ENCODE measurements at regions not wholly inside any gene's neighbourhood (a gene's known extent, or its start where the extent isn't known, plus 50 kb on each side); places are given as distances from the start of the nearest gene placed in this dataset.

- Histone ChIP-seq H3K36me3 (ENCODE audit: insufficient read depth) (no peaks in the 10 kb centered on the region), H3K27ac (ENCODE audit: low read depth) (no peak overlapping the region), H3K4me2 (no peak overlapping the region), H3K27me3 (ENCODE audit: insufficient read depth) (no peaks in the 10 kb centered on the region), H3F3A (replicated peaks; ENCODE audit: low read depth) (no peaks in the 10 kb centered on the region), H3K79me2 (replicated peaks; ENCODE audit: insufficient read depth) (no peaks in the 10 kb centered on the region), H4K20me1 (replicated peaks; ENCODE audit: insufficient read depth) (no peaks in the 10 kb centered on the region), H3K4me1 (ENCODE audit: insufficient read depth) (no peaks in the 10 kb centered on the region), H2AFZ (no peak overlapping the region), H3K4me3 (no peak overlapping the region), H3K9me2 (ENCODE audit: insufficient read depth) (no peaks in the 10 kb centered on the region)
- no peak overlapping the region for H3K27ac Mint-ChIP-seq
- TF ChIP-seq STAT1 (IDR thresholded peaks at IDR 0.05; ENCODE audit: unreplicated experiment) (no peak), POLR2AphosphoS5 (IDR thresholded peaks at IDR 0.05; ENCODE audit: low read depth) (no peak), CREB1 (CRISPR knock-in tag; IDR thresholded peaks at IDR 0.05; ENCODE audit: low read depth) (no peak), ZNF331 (CRISPR knock-in tag; IDR thresholded peaks at IDR 0.05; ENCODE audit: low read depth) (no peak), EZH2phosphoT487 (IDR thresholded peaks at IDR 0.05; ENCODE audit: unreplicated experiment) (no peak)
- no peak for DNase-seq (ENCODE audit: low spot score)
- H3K27me3 Mint-ChIP-seq (ENCODE audit: insufficient read depth, low read depth, poor library complexity) = peaks cover 3% of the 10 kb centered on the region
- no peak for ATAC-seq
- H3K9me3 Mint-ChIP-seq = no peaks in the 10 kb centered on the region
- H3K4me3 Mint-ChIP-seq = no peak overlapping the region
- H3K4me1 Mint-ChIP-seq = no peaks in the 10 kb centered on the region
- H3K36me3 Mint-ChIP-seq (ENCODE audit: low read depth) = no peaks in the 10 kb centered on the region
Observed at GRCh38 chr15:88344786-88345185, 88.2 kb upstream of the NTRK3 start.

GRCh38 chr15:88342666-88343065 lies 86.1 kb upstream of the NTRK3 start:
- H3F3A ChIP-seq (replicated peaks; ENCODE audit: low read depth) = no peaks in the 10 kb centered on the region
- Mint-ChIP-seq H3K4me3 (no peak overlapping the region), H3K27me3 (ENCODE audit: insufficient read depth, low read depth, poor library complexity) (peaks cover 3% of the 10 kb centered on the region), H3K27ac (no peak overlapping the region), H3K9me3 (no peaks in the 10 kb centered on the region), H3K36me3 (ENCODE audit: low read depth) (no peaks in the 10 kb centered on the region), H3K4me1 (no peaks in the 10 kb centered on the region; the same call in 2 of the 3 replicates)
- ATAC-seq (no peak), DNase-seq (ENCODE audit: low spot score) (no peak)
- no peak overlapping the region for H3K4me3 ChIP-seq
- H3K27ac ChIP-seq (ENCODE audit: low read depth) = no peak overlapping the region
- no peaks in the 10 kb centered on the region for H3K36me3 ChIP-seq (ENCODE audit: insufficient read depth)
- no peaks in the 10 kb centered on the region for H3K9me2 ChIP-seq (ENCODE audit: insufficient read depth)
- no peak overlapping the region for H3K4me2 ChIP-seq
- TF ChIP-seq STAT1 (IDR thresholded peaks at IDR 0.05; ENCODE audit: unreplicated experiment) (no peak), ZNF114 (CRISPR knock-in tag; IDR thresholded peaks at IDR 0.05) (no peak)
- no peaks in the 10 kb centered on the region for H4K20me1 ChIP-seq (replicated peaks; ENCODE audit: insufficient read depth)
- no peak overlapping the region for H2AFZ ChIP-seq
- H3K79me2 ChIP-seq (replicated peaks; ENCODE audit: insufficient read depth) = no peaks in the 10 kb centered on the region
- H3K27me3 ChIP-seq (ENCODE audit: insufficient read depth) = no peaks in the 10 kb centered on the region
- H3K4me1 ChIP-seq (ENCODE audit: insufficient read depth) = no peaks in the 10 kb centered on the region

GRCh38 chr15:88341653-88342052 lies 85.1 kb upstream of the NTRK3 start:
- peaks cover 2% of the 10 kb centered on the region for H3K27me3 Mint-ChIP-seq (ENCODE audit: insufficient read depth, low read depth, poor library complexity)
- Histone ChIP-seq H4K20me1 (replicated peaks; ENCODE audit: insufficient read depth) (no peaks in the 10 kb centered on the region), H3K4me2 (no peak overlapping the region), H3K27me3 (ENCODE audit: insufficient read depth) (no peaks in the 10 kb centered on the region), H3K79me2 (replicated peaks; ENCODE audit: insufficient read depth) (no peaks in the 10 kb centered on the region), H3F3A (replicated peaks; ENCODE audit: low read depth) (no peaks in the 10 kb centered on the region), H3K9me2 (ENCODE audit: insufficient read depth) (no peaks in the 10 kb centered on the region), H2AFZ (no peak overlapping the region), H3K4me1 (ENCODE audit: insufficient read depth) (no peaks in the 10 kb centered on the region), H3K36me3 (ENCODE audit: insufficient read depth) (no peaks in the 10 kb centered on the region), H3K27ac (ENCODE audit: low read depth) (no peak overlapping the region), H3K4me3 (no peak overlapping the region)
- ATAC-seq (no peak), DNase-seq (ENCODE audit: low spot score) (no peak)
- no peaks in the 10 kb centered on the region for H3K9me3 Mint-ChIP-seq
- no peak overlapping the region for H3K27ac Mint-ChIP-seq
- no peak overlapping the region for H3K4me3 Mint-ChIP-seq
- H3K36me3 Mint-ChIP-seq (ENCODE audit: low read depth) = no peaks in the 10 kb centered on the region
- H3K4me1 Mint-ChIP-seq = peaks cover 2% of the 10 kb centered on the region; the same call in 1 of the 3 replicates
- TF ChIP-seq ZNF331 (CRISPR knock-in tag; IDR thresholded peaks at IDR 0.05; ENCODE audit: low read depth) (no peak), ZNF114 (CRISPR knock-in tag; IDR thresholded peaks at IDR 0.05) (no peak), POLR2AphosphoS5 (IDR thresholded peaks at IDR 0.05; ENCODE audit: low read depth) (no peak), ZNF462 (CRISPR knock-in tag; IDR thresholded peaks at IDR 0.05) (no peak), ETS1 (IDR thresholded peaks at IDR 0.05) (no peak), EZH2 (IDR thresholded peaks at IDR 0.05; ENCODE audit: low read depth, unreplicated experiment) (no peak)
